ENCODE measurements at regions not wholly inside any gene's neighbourhood (a gene's known extent, or its start where the extent isn't known, plus 50 kb on each side); places are given as distances from the start of the nearest gene placed in this dataset.

DNA sequence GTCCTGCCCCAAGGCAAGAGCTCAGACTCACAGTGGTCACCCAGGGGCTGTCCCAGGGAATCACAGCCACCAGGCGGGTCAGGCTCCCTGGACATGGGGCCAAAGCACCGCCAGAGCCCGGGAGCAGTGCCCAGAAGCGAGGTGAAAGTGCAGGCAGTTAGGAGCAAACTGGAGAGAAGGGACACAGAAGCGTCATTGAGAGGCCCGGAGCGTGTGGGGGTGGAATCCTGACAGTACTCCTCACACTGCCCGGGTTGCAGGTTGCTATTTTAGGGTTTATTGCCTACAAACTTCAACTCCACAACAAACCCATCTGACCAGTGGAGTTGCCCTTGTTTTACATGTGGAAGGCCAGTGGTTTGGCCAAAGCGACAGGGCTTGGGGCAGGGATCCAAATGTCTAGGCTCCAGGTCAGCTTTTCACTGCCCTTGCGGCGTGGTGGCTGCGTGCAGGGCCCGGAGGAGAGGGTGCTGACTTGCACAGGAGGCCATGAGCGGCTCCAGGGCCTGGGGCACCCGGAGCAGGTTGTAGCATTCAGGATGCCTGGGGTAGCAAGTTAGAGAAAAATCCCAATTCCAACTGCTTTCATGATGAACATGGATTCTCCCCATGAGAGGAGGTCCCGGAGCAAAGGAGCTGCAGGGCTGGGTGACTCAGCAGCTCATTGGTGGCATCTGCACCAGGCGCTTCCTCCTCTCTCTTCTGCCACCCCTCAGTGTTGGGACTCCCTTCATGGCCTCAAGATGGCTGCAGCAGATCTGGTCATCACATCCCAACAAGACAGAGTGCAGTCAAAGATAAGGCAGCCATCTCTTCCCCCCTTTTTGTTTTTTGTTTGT lies 112.3 kb upstream of the NCOR2 start:
- no peak for TF ChIP-seq EZH2 (IDR thresholded peaks at IDR 0.05)
- TF ChIP-seq POLR2AphosphoS5 (IDR thresholded peaks at IDR 0.05; ENCODE audit: borderline replicate concordance, low read depth, low read length), result no peak
- no peak for TF ChIP-seq FOXP2 (optimal IDR thresholded peaks at IDR 0.05; ENCODE audit: control extremely low read depth, extremely low read length, insufficient read depth)

All from SK-N-MC (cell line).